GM21447 (cell line): ENCODE measurements at regions not wholly inside any gene's neighbourhood (a gene's known extent, or its start where the extent isn't known, plus 50 kb on each side); places are given as distances from the start of the nearest gene placed in this dataset.
A peak's percentile ranks its signal among the peaks of the same experiment; 100 is the strongest.
"Not testable (repeated sequence)": the region's sequence is repeated elsewhere in the genome, so short reads cannot be mapped to it uniquely, and the experiment has no call there.

Experiments
- ATAC-seq: cut with Tn5 transposase; IDR thresholded peaks from one replicate; pipeline ENCODE4 v1.9.1; 2021; ENCODE audit not compliant: unreplicated experiment

DNA sequence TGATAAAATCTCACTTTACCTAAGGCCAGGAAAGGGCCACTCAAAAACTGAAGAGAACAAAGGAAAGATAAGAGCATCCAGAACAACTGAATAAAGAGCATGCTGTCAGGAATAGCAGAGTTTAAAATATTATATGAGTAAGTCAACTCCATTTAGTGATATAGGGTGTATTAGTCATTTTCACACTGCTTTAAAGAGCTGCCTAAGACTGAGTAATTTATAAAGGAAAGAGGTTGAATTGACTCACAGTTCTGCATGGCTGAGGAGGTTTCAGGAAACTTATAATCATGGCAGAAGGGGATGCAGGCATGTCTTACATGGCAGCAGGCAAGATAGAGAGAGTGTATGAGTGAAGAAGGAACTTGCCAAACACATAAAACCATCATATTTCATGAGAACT lies 778.0 kb upstream of the NECTIN3 start:
- ATAC-seq = no peak

DNA sequence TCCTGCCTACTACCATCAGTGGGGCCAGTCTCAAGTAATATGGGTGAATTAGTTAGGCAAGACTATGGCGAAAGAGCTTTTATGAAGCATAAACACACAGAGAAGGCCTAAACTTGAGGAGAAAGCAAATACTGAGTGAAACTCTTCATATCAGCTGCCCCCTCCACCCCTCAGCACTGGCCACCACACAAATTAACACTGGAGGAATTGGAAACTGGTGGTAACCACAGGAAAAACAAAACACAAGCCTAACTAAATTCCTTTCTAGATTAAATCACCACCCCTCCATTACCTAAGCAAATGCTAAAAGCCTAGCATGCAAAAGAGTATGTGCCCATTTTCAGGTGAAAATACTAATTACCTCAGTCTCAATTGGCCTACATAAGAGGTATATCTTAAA lies 774.7 kb upstream of the NECTIN3 start:
- no peak for ATAC-seq

DNA sequence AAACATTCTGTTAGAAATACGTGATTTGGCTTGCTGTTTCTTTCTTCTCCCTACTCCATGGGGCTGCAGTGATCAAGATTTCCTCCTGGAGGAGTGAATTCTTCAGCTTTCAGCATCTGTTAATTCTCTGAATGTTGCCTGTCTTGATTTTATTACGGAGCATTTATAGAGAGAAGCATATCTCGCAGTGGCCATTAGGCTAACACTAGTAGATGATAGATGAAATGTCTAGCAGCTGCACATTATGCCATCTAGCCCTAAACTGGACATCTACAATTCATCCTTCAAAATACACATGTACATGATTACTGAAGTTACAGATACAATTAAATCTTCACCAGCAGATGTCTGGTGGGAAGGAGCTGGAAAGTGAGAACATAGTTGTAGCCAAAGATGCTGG lies 769.8 kb upstream of the NECTIN3 start:
- ATAC-seq = no peak

DNA sequence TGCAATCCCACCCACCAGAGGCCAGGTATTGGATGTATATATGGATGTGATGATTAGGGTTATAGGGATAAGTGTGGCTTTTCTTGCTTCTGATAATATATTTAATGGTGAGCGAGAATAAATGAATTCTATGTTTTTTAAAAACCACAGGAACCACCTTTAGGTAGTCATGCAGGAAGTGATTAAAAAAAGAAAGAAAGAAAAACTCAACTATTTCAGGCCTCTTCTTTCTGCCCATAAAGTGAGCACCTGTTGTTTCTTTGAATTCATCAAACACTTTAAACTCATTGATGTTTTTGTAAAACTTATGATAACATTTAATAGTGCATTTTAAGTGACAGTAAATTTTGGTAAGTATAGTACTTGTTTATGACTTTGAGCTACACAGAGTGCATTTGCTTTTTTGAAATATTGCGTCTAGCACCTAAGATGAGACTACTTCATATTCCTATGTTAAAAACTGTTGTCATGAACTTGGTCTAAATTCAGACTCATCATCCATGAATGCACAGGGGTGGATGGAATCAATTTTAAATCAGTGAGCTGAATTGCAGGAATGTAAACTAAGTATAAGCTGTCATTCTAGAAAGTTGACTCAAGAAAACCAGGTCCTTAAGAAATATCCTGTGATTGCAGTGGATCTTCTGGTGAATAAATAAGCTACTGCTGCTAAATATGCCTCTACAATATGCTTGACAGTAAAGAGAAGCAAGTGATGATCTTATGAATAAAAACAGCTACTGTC lies 764.4 kb upstream of the NECTIN3 start:
- no peak for ATAC-seq

DNA sequence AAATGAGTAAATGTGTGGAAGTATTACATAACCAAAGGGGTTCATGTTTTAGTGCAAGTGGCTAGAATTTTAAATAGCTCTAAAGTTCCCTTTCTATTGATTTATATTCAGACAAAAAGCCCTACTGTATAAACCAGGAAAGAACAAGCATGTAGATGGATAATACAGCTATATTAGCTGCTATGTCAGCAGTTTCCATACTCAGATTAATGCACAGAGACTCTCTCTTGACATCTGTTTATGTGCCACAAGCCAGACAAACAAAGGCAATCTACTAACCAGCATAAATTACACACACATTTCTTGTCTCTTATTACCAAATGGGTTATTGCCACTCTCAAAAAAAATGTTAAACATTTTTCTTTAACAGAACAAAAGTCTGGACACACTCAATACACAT lies 760.1 kb upstream of the NECTIN3 start:
- ATAC-seq = no peak

DNA sequence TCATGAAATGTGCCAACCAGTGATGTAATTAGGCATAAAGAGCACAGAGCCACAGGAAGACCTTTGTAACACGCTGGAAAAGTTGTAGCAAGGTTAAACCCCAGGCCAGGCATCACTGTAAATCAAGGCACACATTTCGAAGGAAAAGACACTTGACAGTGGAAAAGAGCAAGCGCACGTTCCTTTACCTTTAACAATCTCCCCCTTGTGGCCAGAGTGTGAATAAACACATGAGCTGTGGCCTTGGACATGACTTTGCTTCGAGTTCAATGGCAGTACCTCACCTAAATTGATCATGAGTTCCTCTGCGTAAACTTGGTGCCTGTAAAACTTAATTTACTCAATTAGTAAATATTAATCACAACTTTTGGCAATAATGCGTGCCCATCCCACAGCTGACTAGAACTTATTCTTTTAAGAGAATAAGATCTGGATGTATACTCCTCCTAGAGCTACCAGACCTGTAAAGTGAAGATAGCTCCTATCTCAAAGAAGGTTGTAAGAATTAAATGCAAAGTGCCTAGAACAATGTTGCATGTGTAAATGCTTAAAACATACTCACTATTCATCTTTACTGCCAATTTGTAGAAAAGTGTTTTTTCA lies 757.0 kb upstream of the NECTIN3 start:
- peak; percentile 97 for ATAC-seq

GRCh38 chr3:110318108-110318507 lies 753.5 kb upstream of the NECTIN3 start:
- ATAC-seq = no peak

DNA sequence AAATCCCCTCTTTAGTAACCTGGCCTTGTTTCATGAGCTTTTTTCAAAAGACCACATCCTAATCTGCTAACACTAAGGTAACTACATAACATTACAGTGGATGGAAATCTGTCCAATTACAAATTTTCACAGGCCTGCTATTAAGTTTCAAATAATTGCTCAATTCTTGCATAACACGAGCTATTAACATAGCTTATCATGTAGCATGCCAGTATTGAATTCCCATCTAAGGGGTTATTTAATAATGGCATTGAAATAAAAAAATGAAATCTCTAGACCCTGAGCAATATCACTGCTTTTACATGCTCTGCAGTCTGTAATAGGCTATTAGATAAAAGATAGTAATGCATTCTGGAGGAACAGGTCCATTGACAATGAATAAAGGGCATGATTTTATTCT lies 748.3 kb upstream of the NECTIN3 start:
- no peak for ATAC-seq

DNA sequence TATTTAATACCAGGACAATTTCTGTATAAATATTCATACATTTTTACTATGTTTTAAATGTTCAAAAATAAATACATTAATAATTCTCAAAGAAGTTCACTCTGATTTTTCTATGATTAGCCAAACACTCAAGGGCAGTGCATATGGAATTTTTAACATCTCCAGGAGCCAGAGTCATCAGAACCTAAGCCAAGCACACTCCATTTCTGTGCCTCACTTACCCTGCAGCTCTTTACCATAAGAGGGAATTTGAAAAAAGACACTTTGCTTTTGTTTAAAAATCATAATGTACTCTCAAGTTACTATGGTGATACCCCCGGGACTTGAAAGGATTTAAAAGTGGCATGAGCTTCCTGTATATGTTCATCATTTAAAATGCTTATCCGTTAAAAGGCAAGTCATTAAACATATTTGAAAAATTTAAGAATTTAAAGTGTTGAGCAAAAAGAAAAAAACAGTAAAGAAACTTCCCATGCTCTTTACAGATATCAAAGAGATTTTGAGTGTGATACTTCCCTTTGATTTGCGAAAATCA lies 747.4 kb upstream of the NECTIN3 start:
- no peak for ATAC-seq

DNA sequence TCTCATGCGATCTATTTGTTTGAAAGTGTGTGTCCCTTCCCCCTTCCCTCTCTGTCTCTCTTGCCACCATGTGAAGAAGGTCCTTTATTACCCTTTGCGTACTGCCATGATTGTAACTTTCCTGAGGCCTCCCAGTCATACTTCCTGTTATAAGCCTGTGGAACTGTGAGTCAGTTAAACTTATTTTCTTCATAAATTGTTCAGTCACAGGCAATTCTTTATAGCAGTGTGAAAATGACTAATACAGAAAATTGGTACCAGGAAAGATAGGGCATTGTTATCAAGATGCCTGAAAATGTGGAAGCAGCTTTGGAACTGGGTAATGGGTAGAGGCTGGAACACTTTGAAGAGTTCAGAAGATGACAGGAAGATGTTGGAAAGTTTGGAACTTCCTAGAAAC lies 743.7 kb upstream of the NECTIN3 start:
- no peak for ATAC-seq

- not testable (repeated sequence) for ATAC-seq
Measured at GRCh38 chr3:110331562-110331961, 740.1 kb upstream of the NECTIN3 start.

- no peak for ATAC-seq
Measured at GRCh38 chr3:110332629-110333028, 739.0 kb upstream of the NECTIN3 start.

DNA sequence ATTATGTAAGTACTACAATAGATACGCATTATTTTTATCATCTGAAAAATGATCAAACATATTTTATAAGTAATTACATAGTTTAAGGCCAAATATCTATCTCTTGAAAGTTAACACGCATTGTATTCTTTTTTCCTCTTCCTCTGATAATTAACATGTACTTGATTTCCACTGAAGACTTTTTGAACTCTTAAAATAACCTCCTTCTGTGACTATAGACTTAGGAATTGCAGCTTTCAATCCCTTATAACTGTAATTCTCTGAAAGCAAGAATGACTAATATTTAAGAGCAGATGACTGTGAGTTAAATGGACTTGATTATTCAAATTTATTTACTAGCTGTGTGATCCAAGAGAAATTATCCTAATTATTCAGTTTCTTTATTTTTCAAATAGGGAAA lies 730.6 kb upstream of the NECTIN3 start:
- ATAC-seq = no peak

GRCh38 chr3:110343376-110343775 lies 728.2 kb upstream of the NECTIN3 start:
- no peak for ATAC-seq

- ATAC-seq = peak; percentile 89
Measured at GRCh38 chr3:110343945-110344344, 727.7 kb upstream of the NECTIN3 start.

GRCh38 chr3:110344487-110344886 lies 727.1 kb upstream of the NECTIN3 start:
- ATAC-seq = no peak

GRCh38 chr3:110344897-110345767 lies 726.5 kb upstream of the NECTIN3 start:
- ATAC-seq = peak; percentile 41

DNA sequence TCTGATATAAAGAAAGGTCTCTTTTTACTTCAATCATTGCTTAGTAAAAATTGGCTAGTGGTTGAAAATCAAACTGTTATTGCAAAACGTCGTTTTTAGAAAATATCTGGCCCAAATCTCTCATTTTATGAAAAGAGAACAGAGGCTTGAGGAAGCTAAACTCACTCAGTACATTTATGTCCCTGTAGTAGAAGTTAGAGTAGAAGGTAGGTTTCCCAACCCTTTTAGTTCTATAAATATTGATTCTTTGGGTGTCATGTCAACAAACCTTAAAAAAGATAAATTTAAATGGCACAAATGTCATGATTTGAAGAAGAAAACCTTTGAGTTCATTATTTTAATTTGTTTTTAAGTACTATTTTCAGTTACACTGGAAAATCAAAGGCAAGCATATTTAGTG lies 722.3 kb upstream of the NECTIN3 start:
- no peak for ATAC-seq

- ATAC-seq = no peak
Measured at GRCh38 chr3:110352841-110353604, 718.6 kb upstream of the NECTIN3 start.

DNA sequence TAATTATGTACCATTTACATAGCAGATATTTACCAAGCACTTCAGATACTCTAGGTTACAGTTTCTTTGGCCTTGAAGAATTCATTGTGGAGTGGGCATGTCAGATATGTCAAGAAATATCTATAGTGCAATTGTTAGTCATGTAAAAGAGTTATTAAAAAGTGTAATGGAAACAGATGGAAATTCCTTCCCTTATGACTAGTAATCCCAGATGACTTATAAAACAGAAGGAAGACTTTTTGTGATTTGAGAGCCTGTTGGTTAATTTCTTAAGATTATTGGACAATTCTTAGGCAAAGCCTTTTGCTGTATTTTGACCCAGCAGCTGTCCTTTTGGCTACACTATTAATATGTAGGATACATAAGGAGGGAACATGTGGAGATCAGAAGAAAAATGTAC lies 708.9 kb upstream of the NECTIN3 start:
- ATAC-seq = no peak

GRCh38 chr3:110367289-110367688 lies 704.3 kb upstream of the NECTIN3 start:
- ATAC-seq = not testable (repeated sequence)
